ENCODE measurements at regions not wholly inside any gene's neighbourhood (a gene's known extent, or its start where the extent isn't known, plus 50 kb on each side); places are given as distances from the start of the nearest gene placed in this dataset.

GRCh38 chr14:101459551-101459900 lies 101.8 kb upstream of the DIO3 start:
- Histone ChIP-seq H2BK20ac (ENCODE audit: low read depth, low read length) (no peak overlapping the region), H3K36me3 (ENCODE audit: control insufficient read depth, insufficient read depth, low read length) (no peaks in the 10 kb centered on the region), H2AK5ac (ENCODE audit: low read depth, low read length) (no peak overlapping the region), H3K56ac (ENCODE audit: extremely low read depth, insufficient read depth, low read length) (no peak overlapping the region), H3K14ac (replicated peaks; ENCODE audit: low read depth, low read length) (no peak overlapping the region), H3K27ac (ENCODE audit: insufficient read depth, low read length) (no peak overlapping the region), H3K9me1 (ENCODE audit: insufficient read depth, low read length) (no peaks in the 10 kb centered on the region; the same call in 1 of the 2 replicates), H2BK120ac (ENCODE audit: low read depth, low read length) (no peak overlapping the region), H4K5ac (ENCODE audit: low read depth, low read length) (no peak overlapping the region), H4K20me1 (ENCODE audit: insufficient read depth, low read length) (no peaks in the 10 kb centered on the region), H3K27me3 (ENCODE audit: control insufficient read depth, insufficient read depth, low read length) (peaks cover 45% of the 10 kb centered on the region), H3K79me1 (ENCODE audit: low read depth in 1 of 2, low read length in 2 of 2) (no peaks in the 10 kb centered on the region), H2AK9ac (replicated peaks; ENCODE audit: low read depth, low read length, poor library complexity) (no peak overlapping the region), H3K4me2 (ENCODE audit: low read depth, low read length) (no peak overlapping the region), H2BK15ac (ENCODE audit: low read depth, low read length) (no peak overlapping the region), H3K9me3 (ENCODE audit: control insufficient read depth, insufficient read depth, low read length) (0 out of 2 replicates have a peak, but pooled peaks cover 4% of the 10 kb centered on the region), H3K9ac (ENCODE audit: low read depth, low read length) (no peak overlapping the region), H3K18ac (ENCODE audit: low read depth, low read length) (no peak overlapping the region), H3K4ac (ENCODE audit: low read depth, low read length) (no peak overlapping the region), H3K23ac (ENCODE audit: low read depth, low read length) (no peak overlapping the region), H3K4me3 (ENCODE audit: insufficient read depth, low read depth, low read length) (no peak overlapping the region), H4K91ac (ENCODE audit: insufficient read depth, low read depth, low read length) (no peak overlapping the region), H2BK5ac (ENCODE audit: low read depth, low read length, poor library complexity, severe bottlenecking) (no peak overlapping the region), H4K8ac (ENCODE audit: low read depth in 2 of 2, low read length in 2 of 2) (no peak overlapping the region), H2AFZ (replicated peaks; ENCODE audit: low read length, poor library complexity) (no peak overlapping the region), H3K4me1 (ENCODE audit: control insufficient read depth, insufficient read depth, low read length) (no peaks in the 10 kb centered on the region)
- dilution Hi-C loops (cut with HindIII; ENCODE audit: low sequenced_read_pairs, unreplicated experiment) = no loop called here
- CTCF ChIA-PET = no interaction called here
- 75% methylated on average over 4 of the region's 14 CpGs; no CpG with 5 or more reads in 1 of the 2 experiments for WGBS, 2 experiments (ENCODE audit: extremely low coverage in 2 of 2, insufficient read length in 1 of 2)
- in situ Hi-C loops (cut with MboI; ENCODE audit: low sequenced_read_pairs) = no loop called here
- TF ChIP-seq USF2 (IDR thresholded peaks at IDR 0.05; ENCODE audit: low read depth, low read length) (no peak), POLR2A (IDR thresholded peaks at IDR 0.05; ENCODE audit: low read depth, low read length) (no peak), RCOR1 (IDR thresholded peaks at IDR 0.05; ENCODE audit: insufficient replicate concordance, low read length) (no peak), CHD1 (IDR thresholded peaks at IDR 0.05; ENCODE audit: low read depth, low read length) (no peak), CTCF (conservative IDR thresholded peaks at IDR 0.05; ENCODE audit: low read depth, low read length) (no peak), ELK1 (IDR thresholded peaks at IDR 0.05; ENCODE audit: borderline replicate concordance, low read depth, low read length) (no peak), MAZ (IDR thresholded peaks at IDR 0.05; ENCODE audit: borderline replicate concordance, low read depth, low read length) (no peak), MAFK (IDR thresholded peaks at IDR 0.05; ENCODE audit: low read depth, low read length) (no peak), SMC3 (IDR thresholded peaks at IDR 0.05; ENCODE audit: low read depth, low read length) (no peak), FOS (IDR thresholded peaks at IDR 0.05; ENCODE audit: low read depth, low read length) (no peak), RAD21 (IDR thresholded peaks at IDR 0.05; ENCODE audit: low read length) (no peak), BHLHE40 (IDR thresholded peaks at IDR 0.05; ENCODE audit: low read depth, low read length) (no peak), RFX5 (IDR thresholded peaks at IDR 0.05; ENCODE audit: low read depth, low read length) (no peak), CEBPB (IDR thresholded peaks at IDR 0.05; ENCODE audit: low read depth, low read length) (no peak), NFE2L2 (IDR thresholded peaks at IDR 0.05; ENCODE audit: low read depth, low read length) (no peak), MXI1 (IDR thresholded peaks at IDR 0.05; ENCODE audit: borderline replicate concordance, low read depth, low read length) (no peak)
- ATAC-seq (ENCODE audit: low read depth) = no peak
- POLR2A ChIA-PET (ENCODE audit: unreplicated experiment) = no interaction called here
- no peak for DNase-seq
- no TSS peak for BruUV-seq (replicated peaks)
- intact Hi-C loops (cut with micrococcal nuclease) = no loop called here
